ENCODE measurements at regions not wholly inside any gene's neighbourhood (a gene's known extent, or its start where the extent isn't known, plus 50 kb on each side); places are given as distances from the start of the nearest gene placed in this dataset.

GRCh38 chr1:29739176-29739575 is 502.9 kb downstream of the PTPRU start:
- TF ChIP-seq POLR2AphosphoS5 (IDR thresholded peaks at IDR 0.05; ENCODE audit: low read depth, low read length) (no peak), POLR2A (IDR thresholded peaks at IDR 0.05; ENCODE audit: low read depth, low read length) (no peak), TAF1 (IDR thresholded peaks at IDR 0.05; ENCODE audit: borderline replicate concordance, low read depth, low read length) (no peak)
- no peak for FAIRE-seq

DNA sequence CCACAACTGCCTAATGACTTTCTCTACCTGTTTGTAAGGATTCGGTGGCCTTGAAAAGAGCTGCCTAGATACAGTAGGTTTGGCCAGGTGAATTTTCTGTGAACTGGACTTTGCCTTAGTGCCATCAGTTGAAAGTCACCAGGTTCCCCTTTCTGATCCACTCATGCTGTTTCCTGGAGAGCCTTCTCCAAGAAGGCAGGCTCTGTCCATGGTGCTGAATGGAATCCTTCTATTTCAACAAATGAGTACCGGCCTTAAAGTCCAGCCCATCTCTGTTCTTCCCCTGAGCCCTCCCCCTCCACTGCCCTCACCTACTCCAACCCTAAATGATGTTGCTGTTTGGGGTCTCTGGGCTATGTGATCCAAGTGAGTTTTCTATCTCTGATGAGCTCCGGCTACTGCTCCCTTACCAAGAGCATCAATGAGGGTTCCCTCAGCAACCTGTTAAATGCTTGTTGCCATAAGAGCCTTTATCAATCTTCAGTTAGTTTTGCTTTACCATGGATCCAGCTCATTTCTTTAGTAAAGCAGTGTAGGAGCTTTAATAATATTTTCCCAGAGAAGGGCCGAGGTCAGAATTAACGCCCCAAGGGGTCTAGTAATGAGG is 500.4 kb downstream of the PTPRU start:
- no peak for FAIRE-seq
- TF ChIP-seq POLR2A (IDR thresholded peaks at IDR 0.05; ENCODE audit: low read depth, low read length) (no peak), POLR2AphosphoS5 (IDR thresholded peaks at IDR 0.05; ENCODE audit: low read depth, low read length) (no peak), TAF1 (IDR thresholded peaks at IDR 0.05; ENCODE audit: borderline replicate concordance, low read depth, low read length) (no peak)
- DNase-seq (ENCODE audit: insufficient read length): no peak

More at GRCh38 chr1:29739176-29739575, 502.9 kb downstream of the PTPRU start:
- no peak for DNase-seq (ENCODE audit: insufficient read length)

- no peak for DNase-seq (ENCODE audit: insufficient read length)
- TF ChIP-seq TAF1 (IDR thresholded peaks at IDR 0.05; ENCODE audit: borderline replicate concordance, low read depth, low read length) (no peak), POLR2AphosphoS5 (IDR thresholded peaks at IDR 0.05; ENCODE audit: low read depth, low read length) (no peak), POLR2A (IDR thresholded peaks at IDR 0.05; ENCODE audit: low read depth, low read length) (no peak)
- FAIRE-seq: no peak
Observed at GRCh38 chr1:29732453-29732852, 496.1 kb downstream of the PTPRU start.

GRCh38 chr1:29730623-29731022 is 494.3 kb downstream of the PTPRU start:
- no peak for DNase-seq (ENCODE audit: insufficient read length)
- no peak for FAIRE-seq

GRCh38 chr1:29729281-29729680 is 493.0 kb downstream of the PTPRU start:
- no peak for FAIRE-seq
- TF ChIP-seq TAF1 (IDR thresholded peaks at IDR 0.05; ENCODE audit: borderline replicate concordance, low read depth, low read length) (no peak), POLR2AphosphoS5 (IDR thresholded peaks at IDR 0.05; ENCODE audit: low read depth, low read length) (no peak), POLR2A (IDR thresholded peaks at IDR 0.05; ENCODE audit: low read depth, low read length) (no peak)
- DNase-seq (ENCODE audit: insufficient read length): no peak

More at GRCh38 chr1:29730623-29731022, 494.3 kb downstream of the PTPRU start:
- TF ChIP-seq TAF1 (IDR thresholded peaks at IDR 0.05; ENCODE audit: borderline replicate concordance, low read depth, low read length) (no peak), POLR2AphosphoS5 (IDR thresholded peaks at IDR 0.05; ENCODE audit: low read depth, low read length) (no peak), POLR2A (IDR thresholded peaks at IDR 0.05; ENCODE audit: low read depth, low read length) (no peak)

DNA sequence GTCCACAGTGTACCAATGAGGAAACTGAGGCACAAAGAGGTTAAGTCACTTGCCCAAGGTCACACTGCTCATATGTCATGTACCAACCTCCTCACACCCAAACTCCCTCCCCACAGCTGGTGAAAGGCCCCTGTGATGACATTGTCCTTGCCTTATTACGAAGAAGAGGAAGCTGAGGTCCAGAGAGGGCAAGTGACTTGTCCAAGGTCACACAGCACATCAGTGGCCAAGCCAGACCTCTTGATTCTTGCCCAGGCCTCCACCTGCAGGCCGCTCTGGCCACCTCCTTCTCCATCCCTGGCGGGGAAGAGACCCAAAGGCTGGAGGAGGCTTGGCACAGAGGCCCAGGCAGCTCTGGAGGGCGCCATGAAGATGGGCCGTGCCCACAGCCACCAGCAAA is 492.4 kb downstream of the PTPRU start:
- DNase-seq (ENCODE audit: insufficient read length) (no peak), FAIRE-seq (no peak)
- TF ChIP-seq TAF1 (IDR thresholded peaks at IDR 0.05; ENCODE audit: borderline replicate concordance, low read depth, low read length) (no peak), POLR2A (IDR thresholded peaks at IDR 0.05; ENCODE audit: low read depth, low read length) (no peak), POLR2AphosphoS5 (IDR thresholded peaks at IDR 0.05; ENCODE audit: low read depth, low read length) (no peak)

DNA sequence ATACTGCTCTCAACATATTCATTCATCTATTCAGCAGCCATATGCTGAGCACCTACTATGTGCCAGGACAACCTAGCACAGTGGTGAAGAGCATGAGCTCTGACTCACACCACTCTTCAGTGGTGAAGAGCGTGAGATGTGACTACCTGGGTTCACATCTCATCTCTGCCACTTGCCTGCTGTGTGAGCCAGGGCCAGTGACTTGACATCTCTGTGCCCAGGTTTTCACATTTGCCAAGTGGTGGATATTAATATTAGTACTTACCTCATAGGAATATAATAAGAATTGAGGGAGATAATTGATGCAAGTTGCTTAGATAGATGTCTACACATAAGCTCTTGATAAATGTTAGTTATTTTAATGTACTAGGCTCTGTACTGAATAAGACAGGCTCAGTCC is 488.9 kb downstream of the PTPRU start:
- TF ChIP-seq POLR2A (IDR thresholded peaks at IDR 0.05; ENCODE audit: low read depth, low read length) (no peak), TAF1 (IDR thresholded peaks at IDR 0.05; ENCODE audit: borderline replicate concordance, low read depth, low read length) (no peak), POLR2AphosphoS5 (IDR thresholded peaks at IDR 0.05; ENCODE audit: low read depth, low read length) (no peak)
- no peak for DNase-seq (ENCODE audit: insufficient read length)
- no peak for FAIRE-seq

GRCh38 chr1:29722598-29722997 is 486.3 kb downstream of the PTPRU start:
- TF ChIP-seq POLR2AphosphoS5 (IDR thresholded peaks at IDR 0.05; ENCODE audit: low read depth, low read length): no peak
- no peak for TF ChIP-seq POLR2A (IDR thresholded peaks at IDR 0.05; ENCODE audit: low read depth, low read length)
- no peak for TF ChIP-seq TAF1 (IDR thresholded peaks at IDR 0.05; ENCODE audit: borderline replicate concordance, low read depth, low read length)
- DNase-seq (ENCODE audit: insufficient read length): no peak
- no peak for FAIRE-seq

DNA sequence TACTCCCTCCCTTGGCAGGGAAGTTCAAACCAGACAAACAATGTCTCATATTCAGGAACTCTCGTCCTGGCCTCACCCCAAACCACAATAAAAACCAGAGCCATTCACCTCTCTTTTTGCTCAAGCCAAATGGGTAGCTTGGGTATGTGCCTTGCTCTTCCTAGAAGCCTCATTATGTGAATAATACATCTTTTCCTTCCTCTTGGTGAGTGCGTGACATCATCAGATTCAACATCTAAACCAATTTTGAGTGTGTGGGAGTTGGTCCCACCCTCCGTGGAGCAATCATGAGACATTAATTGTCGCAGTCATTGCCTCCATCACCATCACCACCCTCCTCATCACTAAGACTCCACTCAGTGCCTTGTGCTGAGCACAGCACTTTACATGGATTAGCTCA is 482.9 kb downstream of the PTPRU start:
- DNase-seq (ENCODE audit: insufficient read length) (no peak), FAIRE-seq (no peak)
- TF ChIP-seq POLR2A (IDR thresholded peaks at IDR 0.05; ENCODE audit: low read depth, low read length) (no peak), POLR2AphosphoS5 (IDR thresholded peaks at IDR 0.05; ENCODE audit: low read depth, low read length) (no peak), TAF1 (IDR thresholded peaks at IDR 0.05; ENCODE audit: borderline replicate concordance, low read depth, low read length) (no peak)

DNA sequence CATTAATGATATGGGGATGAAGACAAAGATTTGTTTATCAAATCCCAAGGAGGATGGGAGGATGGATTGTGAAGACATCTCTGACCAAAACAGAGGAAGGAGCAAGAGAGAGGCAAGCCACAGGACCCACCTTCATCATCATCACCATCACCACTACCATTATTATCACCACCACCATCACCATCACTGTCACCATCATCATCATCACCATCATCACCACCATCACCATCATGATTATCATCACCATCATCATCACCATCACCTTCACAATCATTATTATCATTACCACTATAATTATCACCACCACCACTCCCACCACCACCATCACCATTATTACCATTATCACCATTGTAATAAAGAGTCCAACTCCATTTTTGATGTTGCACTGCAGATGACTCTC is 482.5 kb downstream of the PTPRU start:
- no peak for DNase-seq (ENCODE audit: insufficient read length)
- FAIRE-seq: no peak
- TF ChIP-seq POLR2AphosphoS5 (IDR thresholded peaks at IDR 0.05; ENCODE audit: low read depth, low read length): no peak
- no peak for TF ChIP-seq TAF1 (IDR thresholded peaks at IDR 0.05; ENCODE audit: borderline replicate concordance, low read depth, low read length)
- TF ChIP-seq POLR2A (IDR thresholded peaks at IDR 0.05; ENCODE audit: low read depth, low read length): no peak

DNA sequence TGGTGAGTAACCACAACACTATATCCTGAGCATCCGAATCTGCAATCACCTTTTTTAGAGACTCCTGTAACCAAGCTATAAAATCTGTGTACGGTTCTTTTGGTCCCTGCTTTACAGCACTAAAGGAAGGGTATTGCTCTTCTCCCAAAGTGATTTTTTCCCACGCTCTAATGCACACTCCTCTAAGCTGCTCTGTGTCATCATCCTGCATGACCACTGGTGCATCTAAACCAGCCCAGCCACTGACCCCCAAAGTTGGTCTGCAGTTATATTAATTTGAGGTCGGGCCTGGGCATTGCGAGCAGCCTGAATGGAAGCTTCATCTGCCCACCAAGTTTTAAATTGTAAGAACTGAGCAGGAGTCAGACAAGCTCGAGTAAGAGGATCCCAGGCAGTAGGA is 480.0 kb downstream of the PTPRU start:
- no peak for FAIRE-seq
- DNase-seq (ENCODE audit: insufficient read length): no peak
- no peak for TF ChIP-seq POLR2AphosphoS5 (IDR thresholded peaks at IDR 0.05; ENCODE audit: low read depth, low read length)
- no peak for TF ChIP-seq TAF1 (IDR thresholded peaks at IDR 0.05; ENCODE audit: borderline replicate concordance, low read depth, low read length)
- TF ChIP-seq POLR2A (IDR thresholded peaks at IDR 0.05; ENCODE audit: low read depth, low read length): no peak

GRCh38 chr1:29713857-29714256 is 477.5 kb downstream of the PTPRU start:
- TF ChIP-seq TAF1 (IDR thresholded peaks at IDR 0.05; ENCODE audit: borderline replicate concordance, low read depth, low read length) (no peak), POLR2AphosphoS5 (IDR thresholded peaks at IDR 0.05; ENCODE audit: low read depth, low read length) (no peak), POLR2A (IDR thresholded peaks at IDR 0.05; ENCODE audit: low read depth, low read length) (no peak)
- FAIRE-seq (no peak), DNase-seq (ENCODE audit: insufficient read length) (no peak)
